ENCODE measurements at regions not wholly inside any gene's neighbourhood (a gene's known extent, or its start where the extent isn't known, plus 50 kb on each side); places are given as distances from the start of the nearest gene placed in this dataset.
A peak's percentile ranks its signal among the peaks of the same experiment; 100 is the strongest.
"Not testable (repeated sequence)": the region's sequence is repeated elsewhere in the genome, so short reads cannot be mapped to it uniquely, and the experiment has no call there.

DNA sequence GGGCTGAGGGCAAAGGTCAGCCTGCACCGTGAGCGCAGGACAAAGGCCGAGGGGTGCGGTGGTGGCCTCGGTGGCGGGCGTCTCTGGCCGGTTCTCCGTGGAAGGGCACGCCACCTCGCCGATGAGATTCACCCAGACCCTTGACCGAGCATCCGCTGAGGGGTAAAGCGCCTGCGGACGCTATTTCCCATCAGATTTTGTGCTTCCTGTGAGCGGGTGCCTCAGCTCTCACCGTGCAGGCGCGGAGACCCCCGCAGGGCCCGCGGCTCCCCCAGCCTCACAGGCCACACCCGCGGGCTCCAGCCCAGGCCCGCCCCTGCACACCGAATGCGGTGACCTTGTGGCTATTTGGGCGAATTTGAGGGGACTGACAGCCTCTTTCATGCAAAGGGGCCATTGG, 348.0 kb downstream of the TEX29 start:
- no peak overlapping the region for H3K27ac ChIP-seq (ENCODE audit: insufficient read length, low read depth, low read length)
- H3K18ac ChIP-seq (ENCODE audit: insufficient read length, low read depth, low read length): no peak overlapping the region
- H3K9ac ChIP-seq (ENCODE audit: extremely low read depth, insufficient read length, low read length): no peak overlapping the region
- Mint-ChIP-seq H3K9me3 (no peaks in the 10 kb centered on the region), H3K27ac (no peak overlapping the region), H3K27me3 (ENCODE audit: low read depth) (no peaks in the 10 kb centered on the region), H3K4me3 (no peak overlapping the region), H3K4me1 (peaks cover under 1 to 10% of the 10 kb centered on the region in 2 experiments; a peak in 2 of 4 replicates), H3K36me3 (ENCODE audit: insufficient read depth in 1 of 3, low read depth in 3 of 3) (no peaks in the 10 kb centered on the region)
- no peak overlapping the region for H2BK20ac ChIP-seq (ENCODE audit: low read depth, low read length, poor library complexity, severe bottlenecking)
- no peak overlapping the region for H3T11ph ChIP-seq (ENCODE audit: low read length)
- H3K14ac ChIP-seq (ENCODE audit: insufficient read depth, low read length): no peak overlapping the region
- no peak overlapping the region for H3K23ac ChIP-seq (ENCODE audit: insufficient read length, low read depth, low read length)
- no peak overlapping the region for H3K56ac ChIP-seq (ENCODE audit: insufficient read length, low read depth, low read length)
- no peak overlapping the region for H4K5ac ChIP-seq (ENCODE audit: insufficient read length, low read depth, low read length)
- H2BK5ac ChIP-seq (ENCODE audit: insufficient read length, low read length): no peak overlapping the region
- H3K79me1 ChIP-seq (ENCODE audit: insufficient read depth, low read depth, low read length, poor library complexity, severe bottlenecking): no peaks in the 10 kb centered on the region
- no CpG with 5 or more reads among the region's 30 CpGs for WGBS (ENCODE audit: extremely low coverage, insufficient read length, low lambda C conversion rate)
- TF ChIP-seq CTCF (conservative IDR thresholded peaks at IDR 0.05): no peak
- H2BK15ac ChIP-seq (ENCODE audit: low read depth, low read length): no peak overlapping the region
- H2BK120ac ChIP-seq (ENCODE audit: low read depth, low read length, poor library complexity, severe bottlenecking): no peak overlapping the region
- H3K9me3 ChIP-seq (ENCODE audit: control insufficient read depth, low read depth, low read length): no peaks in the 10 kb centered on the region
- no peak overlapping the region for H3K4ac ChIP-seq (ENCODE audit: low read depth, low read length)
- H3K27me3 ChIP-seq (ENCODE audit: insufficient read depth, low read length): no peaks in the 10 kb centered on the region
- no peak overlapping the region for H4K91ac ChIP-seq (ENCODE audit: insufficient read length, low read depth, low read length)
- no peaks in the 10 kb centered on the region for H4K20me1 ChIP-seq (ENCODE audit: control insufficient read depth, insufficient read depth, insufficient read length)
- no peaks in the 10 kb centered on the region for H3K23me2 ChIP-seq (ENCODE audit: insufficient read length, low read depth, low read length, poor library complexity, severe bottlenecking)
- no peak overlapping the region for H2AFZ ChIP-seq (ENCODE audit: low read length)
- H2AK5ac ChIP-seq (ENCODE audit: insufficient read length, low read length): no peak overlapping the region
- no peaks in the 10 kb centered on the region for H3K4me1 ChIP-seq (ENCODE audit: insufficient read depth, low read length)
- H2BK12ac ChIP-seq (ENCODE audit: insufficient read length, low read depth, low read length): no peak overlapping the region
- DNase-seq: peak; percentile 12
- H4K8ac ChIP-seq (replicated peaks; ENCODE audit: insufficient read length, low read depth, low read length): no peak overlapping the region
- no peak overlapping the region for H3K4me2 ChIP-seq (ENCODE audit: insufficient read depth, insufficient read length, low read length)
- no peaks in the 10 kb centered on the region for H3K79me2 ChIP-seq (ENCODE audit: insufficient read depth, low read length)

- H4K5ac ChIP-seq (ENCODE audit: insufficient read length, low read depth, low read length); H3K36me3 Mint-ChIP-seq (ENCODE audit: insufficient read depth in 1 of 3, low read depth in 3 of 3); H3K56ac ChIP-seq (ENCODE audit: insufficient read length, low read depth, low read length); H2AK5ac ChIP-seq (ENCODE audit: insufficient read length, low read length); DNase-seq; H3K14ac ChIP-seq (ENCODE audit: insufficient read depth, low read length); H3K4ac ChIP-seq (ENCODE audit: low read depth, low read length); H4K20me1 ChIP-seq (ENCODE audit: control insufficient read depth, insufficient read depth, insufficient read length); H3K79me2 ChIP-seq (ENCODE audit: insufficient read depth, low read length); H2BK20ac ChIP-seq (ENCODE audit: low read depth, low read length, poor library complexity, severe bottlenecking); H3K27me3 ChIP-seq (ENCODE audit: insufficient read depth, low read length); H3T11ph ChIP-seq (ENCODE audit: low read length); H3K23me2 ChIP-seq (ENCODE audit: insufficient read length, low read depth, low read length, poor library complexity, severe bottlenecking); H3K27ac Mint-ChIP-seq; H3K9me3 ChIP-seq (ENCODE audit: control insufficient read depth, low read depth, low read length); H2BK5ac ChIP-seq (ENCODE audit: insufficient read length, low read length); H2BK15ac ChIP-seq (ENCODE audit: low read depth, low read length); H2BK12ac ChIP-seq (ENCODE audit: insufficient read length, low read depth, low read length); H4K91ac ChIP-seq (ENCODE audit: insufficient read length, low read depth, low read length); H3K18ac ChIP-seq (ENCODE audit: insufficient read length, low read depth, low read length); H3K27me3 Mint-ChIP-seq (ENCODE audit: low read depth); H3K79me1 ChIP-seq (ENCODE audit: insufficient read depth, low read depth, low read length, poor library complexity, severe bottlenecking); H4K8ac ChIP-seq (replicated peaks; ENCODE audit: insufficient read length, low read depth, low read length); H3K4me2 ChIP-seq (ENCODE audit: insufficient read depth, insufficient read length, low read length); H2BK120ac ChIP-seq (ENCODE audit: low read depth, low read length, poor library complexity, severe bottlenecking); H3K4me1 ChIP-seq (ENCODE audit: insufficient read depth, low read length); H2AFZ ChIP-seq (ENCODE audit: low read length); H3K9ac ChIP-seq (ENCODE audit: extremely low read depth, insufficient read length, low read length); H3K4me3 Mint-ChIP-seq; H3K4me1 Mint-ChIP-seq; H3K9me3 Mint-ChIP-seq; H3K27ac ChIP-seq (ENCODE audit: insufficient read length, low read depth, low read length); H3K23ac ChIP-seq (ENCODE audit: insufficient read length, low read depth, low read length): not testable (repeated sequence)
- no CpG with 5 or more reads among the region's 7 CpGs for WGBS (ENCODE audit: extremely low coverage, insufficient read length, low lambda C conversion rate)
Measured at GRCh38 chr13:111672198-111672597, 351.8 kb downstream of the TEX29 start.
